ENCODE measurements at regions not wholly inside any gene's neighbourhood (a gene's known extent, or its start where the extent isn't known, plus 50 kb on each side); places are given as distances from the start of the nearest gene placed in this dataset.

- Mint-ChIP-seq H3K4me1 (ENCODE audit: insufficient read depth, unreplicated experiment) (no peaks in the 10 kb centered on the region), H3K4me3 (ENCODE audit: unreplicated experiment) (no peak overlapping the region), H3K9me3 (ENCODE audit: unreplicated experiment) (peaks cover 6% of the 10 kb centered on the region), H3K27ac (ENCODE audit: low read depth, unreplicated experiment) (no peak overlapping the region), H3K27me3 (ENCODE audit: insufficient read depth, unreplicated experiment) (no peaks in the 10 kb centered on the region), H3K36me3 (ENCODE audit: insufficient read depth, unreplicated experiment) (no peaks in the 10 kb centered on the region)
- BruUV-seq (replicated peaks): no TSS peak
- DNase-seq (ENCODE audit: unreplicated experiment): no peak
- TF ChIP-seq CTCF (IDR thresholded peaks at IDR 0.05; ENCODE audit: unreplicated experiment): no peak
- CTCF ChIA-PET: no interaction called here
- POLR2A ChIA-PET: no interaction called here
- intact Hi-C loops (cut with micrococcal nuclease): no loop called here
Measured at GRCh38 chr2:156038021-156038420, 294.5 kb downstream of the NR4A2 start.

DNA sequence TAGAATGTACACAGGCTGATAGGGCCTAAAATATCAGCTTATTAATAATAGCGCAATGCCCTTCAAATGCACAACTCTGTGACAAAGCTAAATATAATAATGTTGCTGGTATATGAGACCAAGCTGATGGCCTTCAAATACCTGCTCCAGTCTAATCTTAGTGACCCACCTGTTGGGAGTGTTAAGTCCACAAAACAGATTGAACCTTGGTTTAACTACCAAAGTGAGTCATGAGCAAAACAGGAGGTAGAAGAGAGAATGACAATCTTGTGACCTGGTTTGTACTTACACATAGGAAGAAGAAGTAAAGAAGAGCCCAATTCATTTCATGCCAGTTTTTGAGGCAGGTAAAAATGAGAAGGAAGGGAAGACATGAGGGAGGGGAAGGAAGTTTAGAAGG, 295.0 kb downstream of the NR4A2 start:
- POLR2A ChIA-PET: no interaction called here
- CTCF ChIA-PET: no interaction called here
- no TSS peak for BruUV-seq (replicated peaks)
- no peak for TF ChIP-seq CTCF (IDR thresholded peaks at IDR 0.05; ENCODE audit: unreplicated experiment)
- Mint-ChIP-seq H3K27me3 (ENCODE audit: insufficient read depth, unreplicated experiment) (no peaks in the 10 kb centered on the region), H3K4me3 (ENCODE audit: unreplicated experiment) (no peak overlapping the region), H3K27ac (ENCODE audit: low read depth, unreplicated experiment) (no peak overlapping the region), H3K9me3 (ENCODE audit: unreplicated experiment) (peaks cover 6% of the 10 kb centered on the region), H3K4me1 (ENCODE audit: insufficient read depth, unreplicated experiment) (no peaks in the 10 kb centered on the region), H3K36me3 (ENCODE audit: insufficient read depth, unreplicated experiment) (no peaks in the 10 kb centered on the region)
- intact Hi-C loops (cut with micrococcal nuclease): no loop called here
- DNase-seq (ENCODE audit: unreplicated experiment): no peak

GRCh38 chr2:156031121-156031520, 301.4 kb downstream of the NR4A2 start:
- H3K36me3 Mint-ChIP-seq (ENCODE audit: insufficient read depth, unreplicated experiment): no peaks in the 10 kb centered on the region
- no peaks in the 10 kb centered on the region for H3K9me3 Mint-ChIP-seq (ENCODE audit: unreplicated experiment)
- CTCF ChIA-PET: no interaction called here
- no peak for TF ChIP-seq CTCF (IDR thresholded peaks at IDR 0.05; ENCODE audit: unreplicated experiment)
- intact Hi-C loops (cut with micrococcal nuclease): no loop called here
- H3K27ac Mint-ChIP-seq (ENCODE audit: low read depth, unreplicated experiment): no peak overlapping the region
- no peaks in the 10 kb centered on the region for H3K27me3 Mint-ChIP-seq (ENCODE audit: insufficient read depth, unreplicated experiment)
- POLR2A ChIA-PET: no interaction called here
- H3K4me1 Mint-ChIP-seq (ENCODE audit: insufficient read depth, unreplicated experiment): no peaks in the 10 kb centered on the region
- BruUV-seq (replicated peaks): no TSS peak
- H3K4me3 Mint-ChIP-seq (ENCODE audit: unreplicated experiment): no peak overlapping the region
- DNase-seq (ENCODE audit: unreplicated experiment): no peak

GRCh38 chr2:156023229-156023869, 309.2 kb downstream of the NR4A2 start:
- Mint-ChIP-seq H3K27ac (ENCODE audit: low read depth, unreplicated experiment) (no peak overlapping the region), H3K9me3 (ENCODE audit: unreplicated experiment) (no peaks in the 10 kb centered on the region), H3K4me3 (ENCODE audit: unreplicated experiment) (no peak overlapping the region), H3K27me3 (ENCODE audit: insufficient read depth, unreplicated experiment) (no peaks in the 10 kb centered on the region), H3K4me1 (ENCODE audit: insufficient read depth, unreplicated experiment) (no peaks in the 10 kb centered on the region), H3K36me3 (ENCODE audit: insufficient read depth, unreplicated experiment) (no peaks in the 10 kb centered on the region)
- no TSS peak for BruUV-seq (replicated peaks)
- intact Hi-C loops (cut with micrococcal nuclease): no loop called here
- ChIA-PET CTCF (interaction anchor here (0.6 kb wide), 1 partner anchor 174 kb away, joined by 3 read pairs; no protein-coding TSS in a partner anchor), POLR2A (no interaction called here)
- no peak for DNase-seq (ENCODE audit: unreplicated experiment)
- TF ChIP-seq CTCF (IDR thresholded peaks at IDR 0.05; ENCODE audit: unreplicated experiment): no peak

All from MCF 10A (cell line).